ENCODE measurements at regions not wholly inside any gene's neighbourhood (a gene's known extent, or its start where the extent isn't known, plus 50 kb on each side); places are given as distances from the start of the nearest gene placed in this dataset.

GRCh38 chr3:197446700-197447056 lies 109.1 kb downstream of the BDH1 start:
- TF ChIP-seq CTCF (IDR thresholded peaks at IDR 0.05) (no peak), POLR2A (IDR thresholded peaks at IDR 0.05) (no peak)
